WTC11 (cell line): ENCODE measurements at regions not wholly inside any gene's neighbourhood (a gene's known extent, or its start where the extent isn't known, plus 50 kb on each side); places are given as distances from the start of the nearest gene placed in this dataset.
"Not testable (repeated sequence)": the region's sequence is repeated elsewhere in the genome, so short reads cannot be mapped to it uniquely, and the experiment has no call there.

ENCODE experiments used
- ATAC-seq: fragments of 200-7000 bp; cut with Tn5 transposase; 2 replicates; pipeline ENCODE4 v1.10.0; 2021; ENCODE audit warnings: mild to moderate bottlenecking, moderate library complexity
- CTCF ChIA-PET: fragments of 300-600 bp; sonication (Branson Sonifier 250); formaldehyde crosslinking; loops from one replicate; lab custom pipeline; 2021; ENCODE audit warnings: antibody characterized with exemption; lab: Charles Lee
- POLR2A ChIA-PET: fragments of 350-600 bp; sonication (Branson Sonifier 250); formaldehyde crosslinking; loops from one replicate; lab custom pipeline; 2021; ENCODE audit warnings: antibody characterized with exemption; lab: Charles Lee
- DNase-seq: peaks from one replicate; pipeline ENCODE4 v3.0.0; 2021; ENCODE audit warnings: low spot score
- H3K27ac Mint-ChIP-seq: 2 replicates; pipeline ENCODE4 v1.8.0; 2021; ENCODE audit warnings: mixed read lengths
- H3K27me3 Mint-ChIP-seq: 2 replicates; pipeline ENCODE4 v1.8.0; 2021; ENCODE audit warnings: low read depth, mild to moderate bottlenecking, moderate library complexity, mixed read lengths
- H3K36me3 Mint-ChIP-seq: 2 replicates; pipeline ENCODE4 v1.8.0; 2021; ENCODE audit warnings: mixed read lengths
- H3K4me1 Mint-ChIP-seq: 2 replicates; pipeline ENCODE4 v1.8.0; 2022; ENCODE audit warnings: mixed read lengths
- H3K4me3 Mint-ChIP-seq: 2 replicates; pipeline ENCODE4 v1.8.0; 2021; ENCODE audit warnings: mild to moderate bottlenecking, moderate library complexity, mixed read lengths
- H3K9me3 Mint-ChIP-seq: 2 replicates; pipeline ENCODE4 v1.8.0; 2021; ENCODE audit warnings: mixed read lengths
- CBFB ChIP-seq: sonication (generic); formaldehyde crosslinking; IDR thresholded peaks from 2 replicates; pipeline ENCODE4 v1.8.1; 2022; ENCODE audit warnings: mild to moderate bottlenecking, low read depth, missing genetic modification reagents
- CTCF ChIP-seq: fragments of 200-600 bp; IDR thresholded peaks from 2 replicates; pipeline ENCODE4 v1.8.0; 2022; ENCODE audit warnings: antibody characterized with exemption
- ERG ChIP-seq: fragments of 250-450 bp; sonication (Bioruptor Pico); IDR thresholded peaks from 2 replicates; pipeline ENCODE4 v1.8.0; 2021; ENCODE audit warnings: mild to moderate bottlenecking
- ETV6 ChIP-seq: sonication (generic); formaldehyde crosslinking; IDR thresholded peaks from 2 replicates; pipeline ENCODE4 v1.8.1; 2022; ENCODE audit warnings: mild to moderate bottlenecking, missing genetic modification reagents
- HMGXB4 ChIP-seq: sonication (generic); formaldehyde crosslinking; IDR thresholded peaks from 2 replicates; pipeline ENCODE4 v1.8.1; 2023; ENCODE audit warnings: mild to moderate bottlenecking, moderate library complexity, missing genetic modification reagents
- IRF2 ChIP-seq: sonication (generic); formaldehyde crosslinking; IDR thresholded peaks from 2 replicates; pipeline ENCODE4 v1.8.0; 2022; ENCODE audit warnings: low read depth, missing genetic modification reagents, borderline replicate concordance
- MYBL2 ChIP-seq: sonication (generic); formaldehyde crosslinking; IDR thresholded peaks from 2 replicates; pipeline ENCODE4 v1.8.1; 2023; ENCODE audit warnings: mild to moderate bottlenecking, moderate library complexity, missing genetic modification reagents
- NFE2L1 ChIP-seq: sonication (generic); formaldehyde crosslinking; IDR thresholded peaks from 2 replicates; pipeline ENCODE4 v1.8.1; 2023; ENCODE audit warnings: missing genetic modification reagents
- OVOL2 ChIP-seq: fragments of 250-450 bp; sonication (Bioruptor Pico); IDR thresholded peaks from 2 replicates; pipeline ENCODE4 v1.9.0; 2021; ENCODE audit warnings: mild to moderate bottlenecking, borderline replicate concordance
- SOX15 ChIP-seq: fragments of 250-450 bp; sonication (Bioruptor Pico); IDR thresholded peaks from 2 replicates; pipeline ENCODE4 v1.9.0; 2021; ENCODE audit warnings: mild to moderate bottlenecking
- TP53 ChIP-seq: sonication (generic); formaldehyde crosslinking; IDR thresholded peaks from 2 replicates; pipeline ENCODE4 v1.8.1; 2023; ENCODE audit warnings: mild to moderate bottlenecking, missing genetic modification reagents
- ZBTB21 ChIP-seq: sonication (generic); formaldehyde crosslinking; IDR thresholded peaks from 2 replicates; pipeline ENCODE4 v1.8.1; 2023; ENCODE audit warnings: mild to moderate bottlenecking, missing genetic modification reagents, borderline replicate concordance
- ZMAT4 ChIP-seq: fragments of 250-450 bp; sonication (Bioruptor Pico); IDR thresholded peaks from 2 replicates; pipeline ENCODE4 v1.9.0; 2021; ENCODE audit warnings: mild to moderate bottlenecking
- ZNF532 ChIP-seq: fragments of 250-450 bp; sonication (Bioruptor Pico); IDR thresholded peaks from 2 replicates; pipeline ENCODE4 v1.9.0; 2021; ENCODE audit warnings: mild to moderate bottlenecking, borderline replicate concordance
- ZNF671 ChIP-seq: fragments of 250-450 bp; sonication (Bioruptor Pico); IDR thresholded peaks from 2 replicates; pipeline ENCODE4 v1.8.0; 2021; ENCODE audit warnings: mild to moderate bottlenecking
- ZSCAN18 ChIP-seq: fragments of 250-450 bp; sonication (Bioruptor Pico); IDR thresholded peaks from 2 replicates; pipeline ENCODE4 v2.1.2; 2022; ENCODE audit warnings: mild to moderate bottlenecking, moderate library complexity
- TF ChIP-seq, protein P1 (sequence below): sonication (generic); formaldehyde crosslinking; conservative IDR thresholded peaks from 2 replicates; pipeline ENCODE4 v1.8.1; 2023; ENCODE audit warnings: mild to moderate bottlenecking, low read depth, missing genetic modification reagents, moderate library complexity
- TF ChIP-seq, protein P2 (sequence below): sonication (generic); formaldehyde crosslinking; IDR thresholded peaks from 2 replicates; pipeline ENCODE4 v1.8.1; 2023; ENCODE audit warnings: mild to moderate bottlenecking, missing genetic modification reagents, borderline replicate concordance

DNA sequence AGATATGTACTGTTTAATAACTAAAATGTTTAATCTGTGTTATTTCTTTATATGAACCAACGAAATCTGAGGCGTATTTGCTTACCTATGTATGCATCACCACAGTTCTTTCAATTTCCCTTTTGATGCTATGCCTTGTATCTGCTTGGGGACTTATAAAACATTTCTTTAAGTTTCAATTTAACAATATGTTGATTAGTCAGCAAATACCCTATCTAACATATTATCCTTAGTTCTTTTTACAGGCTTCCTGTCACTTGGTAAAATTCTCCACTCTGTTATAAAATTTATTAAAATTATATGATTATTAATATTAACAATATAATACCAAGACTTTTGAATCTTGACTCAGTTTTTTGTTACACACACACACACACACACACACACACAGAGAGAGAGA, 174.3 kb downstream of the CPS1 start:
- no peak for DNase-seq
- H3K4me3 Mint-ChIP-seq: no peak overlapping the region
- H3K36me3 Mint-ChIP-seq: peaks cover 7% of the 10 kb centered on the region
- no peak for ATAC-seq
- no peak overlapping the region for H3K27ac Mint-ChIP-seq
- TF ChIP-seq ZSCAN18 (CRISPR knock-in tag): no peak
- TF ChIP-seq, protein P1, sequence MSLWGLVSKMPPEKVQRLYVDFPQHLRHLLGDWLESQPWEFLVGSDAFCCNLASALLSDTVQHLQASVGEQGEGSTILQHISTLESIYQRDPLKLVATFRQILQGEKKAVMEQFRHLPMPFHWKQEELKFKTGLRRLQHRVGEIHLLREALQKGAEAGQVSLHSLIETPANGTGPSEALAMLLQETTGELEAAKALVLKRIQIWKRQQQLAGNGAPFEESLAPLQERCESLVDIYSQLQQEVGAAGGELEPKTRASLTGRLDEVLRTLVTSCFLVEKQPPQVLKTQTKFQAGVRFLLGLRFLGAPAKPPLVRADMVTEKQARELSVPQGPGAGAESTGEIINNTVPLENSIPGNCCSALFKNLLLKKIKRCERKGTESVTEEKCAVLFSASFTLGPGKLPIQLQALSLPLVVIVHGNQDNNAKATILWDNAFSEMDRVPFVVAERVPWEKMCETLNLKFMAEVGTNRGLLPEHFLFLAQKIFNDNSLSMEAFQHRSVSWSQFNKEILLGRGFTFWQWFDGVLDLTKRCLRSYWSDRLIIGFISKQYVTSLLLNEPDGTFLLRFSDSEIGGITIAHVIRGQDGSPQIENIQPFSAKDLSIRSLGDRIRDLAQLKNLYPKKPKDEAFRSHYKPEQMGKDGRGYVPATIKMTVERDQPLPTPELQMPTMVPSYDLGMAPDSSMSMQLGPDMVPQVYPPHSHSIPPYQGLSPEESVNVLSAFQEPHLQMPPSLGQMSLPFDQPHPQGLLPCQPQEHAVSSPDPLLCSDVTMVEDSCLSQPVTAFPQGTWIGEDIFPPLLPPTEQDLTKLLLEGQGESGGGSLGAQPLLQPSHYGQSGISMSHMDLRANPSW (CRISPR knock-in tag): no peak
- no peak for TF ChIP-seq MYBL2 (CRISPR knock-in tag)
- TF ChIP-seq IRF2 (CRISPR knock-in tag): no peak
- no peak for TF ChIP-seq CBFB (CRISPR knock-in tag)
- TF ChIP-seq ZBTB21 (CRISPR knock-in tag): no peak
- no peak for TF ChIP-seq ETV6
- TF ChIP-seq, protein P2, sequence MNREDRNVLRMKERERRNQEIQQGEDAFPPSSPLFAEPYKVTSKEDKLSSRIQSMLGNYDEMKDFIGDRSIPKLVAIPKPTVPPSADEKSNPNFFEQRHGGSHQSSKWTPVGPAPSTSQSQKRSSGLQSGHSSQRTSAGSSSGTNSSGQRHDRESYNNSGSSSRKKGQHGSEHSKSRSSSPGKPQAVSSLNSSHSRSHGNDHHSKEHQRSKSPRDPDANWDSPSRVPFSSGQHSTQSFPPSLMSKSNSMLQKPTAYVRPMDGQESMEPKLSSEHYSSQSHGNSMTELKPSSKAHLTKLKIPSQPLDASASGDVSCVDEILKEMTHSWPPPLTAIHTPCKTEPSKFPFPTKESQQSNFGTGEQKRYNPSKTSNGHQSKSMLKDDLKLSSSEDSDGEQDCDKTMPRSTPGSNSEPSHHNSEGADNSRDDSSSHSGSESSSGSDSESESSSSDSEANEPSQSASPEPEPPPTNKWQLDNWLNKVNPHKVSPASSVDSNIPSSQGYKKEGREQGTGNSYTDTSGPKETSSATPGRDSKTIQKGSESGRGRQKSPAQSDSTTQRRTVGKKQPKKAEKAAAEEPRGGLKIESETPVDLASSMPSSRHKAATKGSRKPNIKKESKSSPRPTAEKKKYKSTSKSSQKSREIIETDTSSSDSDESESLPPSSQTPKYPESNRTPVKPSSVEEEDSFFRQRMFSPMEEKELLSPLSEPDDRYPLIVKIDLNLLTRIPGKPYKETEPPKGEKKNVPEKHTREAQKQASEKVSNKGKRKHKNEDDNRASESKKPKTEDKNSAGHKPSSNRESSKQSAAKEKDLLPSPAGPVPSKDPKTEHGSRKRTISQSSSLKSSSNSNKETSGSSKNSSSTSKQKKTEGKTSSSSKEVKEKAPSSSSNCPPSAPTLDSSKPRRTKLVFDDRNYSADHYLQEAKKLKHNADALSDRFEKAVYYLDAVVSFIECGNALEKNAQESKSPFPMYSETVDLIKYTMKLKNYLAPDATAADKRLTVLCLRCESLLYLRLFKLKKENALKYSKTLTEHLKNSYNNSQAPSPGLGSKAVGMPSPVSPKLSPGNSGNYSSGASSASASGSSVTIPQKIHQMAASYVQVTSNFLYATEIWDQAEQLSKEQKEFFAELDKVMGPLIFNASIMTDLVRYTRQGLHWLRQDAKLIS (CRISPR knock-in tag): no peak
- no peak for TF ChIP-seq ERG (CRISPR knock-in tag)
- no peak for TF ChIP-seq ZNF671 (CRISPR knock-in tag)
- TF ChIP-seq TP53 (CRISPR knock-in tag): no peak
- no peak for TF ChIP-seq SOX15 (CRISPR knock-in tag)
- no peak for TF ChIP-seq ZNF532 (CRISPR knock-in tag)
- no peak for TF ChIP-seq CTCF
- no peak for TF ChIP-seq OVOL2 (CRISPR knock-in tag)
- TF ChIP-seq HMGXB4 (CRISPR knock-in tag): no peak
- TF ChIP-seq ZMAT4 (CRISPR knock-in tag): no peak
- TF ChIP-seq NFE2L1 (CRISPR knock-in tag): no peak
- H3K9me3 Mint-ChIP-seq: peaks cover 9% of the 10 kb centered on the region
- no peaks in the 10 kb centered on the region for H3K27me3 Mint-ChIP-seq
- CTCF ChIA-PET: no interaction called here
- peaks cover 9% of the 10 kb centered on the region for H3K4me1 Mint-ChIP-seq
- POLR2A ChIA-PET: no interaction called here

GRCh38 chr2:210746826-210747225, 190.4 kb downstream of the CPS1 start:
- H3K4me3 Mint-ChIP-seq, ATAC-seq, H3K9me3 Mint-ChIP-seq, POLR2A ChIA-PET, H3K27me3 Mint-ChIP-seq, DNase-seq, H3K27ac Mint-ChIP-seq, H3K36me3 Mint-ChIP-seq, CTCF ChIA-PET: not testable (repeated sequence)
- H3K4me1 Mint-ChIP-seq: peaks cover 16% of the 10 kb centered on the region
